ENCODE measurements at regions not wholly inside any gene's neighbourhood (a gene's known extent, or its start where the extent isn't known, plus 50 kb on each side); places are given as distances from the start of the nearest gene placed in this dataset.
"Not testable (repeated sequence)": the region's sequence is repeated elsewhere in the genome, so short reads cannot be mapped to it uniquely, and the experiment has no call there.

DNA sequence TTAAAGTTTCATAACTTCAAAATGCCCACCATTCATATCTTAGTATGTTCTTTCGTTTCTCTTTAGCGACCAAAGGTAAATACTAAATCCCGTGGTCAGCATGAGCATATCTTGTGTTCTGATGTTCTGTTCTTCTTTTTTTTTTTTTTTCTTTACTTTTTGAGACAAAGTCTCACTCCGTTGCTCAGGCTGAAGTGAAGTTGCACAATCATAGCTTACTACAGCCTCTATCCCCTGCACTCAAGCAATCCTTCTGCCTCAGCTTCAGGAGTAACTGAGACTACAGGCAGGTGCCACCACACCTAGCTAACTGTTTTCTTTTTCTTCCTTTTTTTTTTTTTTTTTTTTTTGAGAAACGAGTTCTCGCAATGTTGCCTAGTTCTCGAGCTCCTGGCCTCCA is 60.9 kb upstream of the ATP12A start:
- Histone ChIP-seq H3K4me1 (ENCODE audit: insufficient read depth, low read length, severe bottlenecking) (peaks cover 12% of the 10 kb centered on the region), H3K9ac (ENCODE audit: low read length) (no peak overlapping the region), H3K79me2 (ENCODE audit: insufficient read depth, low read length) (no peaks in the 10 kb centered on the region), H3K27ac (ENCODE audit: low read depth, low read length, poor library complexity, severe bottlenecking) (no peak overlapping the region), H3K9me3 (ENCODE audit: low read length) (no peaks in the 10 kb centered on the region), H3K36me3 (ENCODE audit: insufficient read depth, low read length) (no peaks in the 10 kb centered on the region), H2AFZ (ENCODE audit: low read length) (peak overlapping the region; percentile 21), H3K9me2 (ENCODE audit: low read depth, low read length) (no peaks in the 10 kb centered on the region), H3K27me3 (ENCODE audit: insufficient read depth, low read length) (no peaks in the 10 kb centered on the region), H3K4me3 (ENCODE audit: low read depth, low read length, poor library complexity, severe bottlenecking) (no peak overlapping the region), H3K4me2 (ENCODE audit: low read length) (no peak overlapping the region), H4K20me1 (ENCODE audit: insufficient read depth, low read length) (no peaks in the 10 kb centered on the region), H3F3A (ENCODE audit: insufficient read depth, low read length) (no peaks in the 10 kb centered on the region)
- no peak for TF ChIP-seq EZH2 (IDR thresholded peaks at IDR 0.05; ENCODE audit: borderline replicate concordance, low read length)
- TF ChIP-seq, protein P1, sequence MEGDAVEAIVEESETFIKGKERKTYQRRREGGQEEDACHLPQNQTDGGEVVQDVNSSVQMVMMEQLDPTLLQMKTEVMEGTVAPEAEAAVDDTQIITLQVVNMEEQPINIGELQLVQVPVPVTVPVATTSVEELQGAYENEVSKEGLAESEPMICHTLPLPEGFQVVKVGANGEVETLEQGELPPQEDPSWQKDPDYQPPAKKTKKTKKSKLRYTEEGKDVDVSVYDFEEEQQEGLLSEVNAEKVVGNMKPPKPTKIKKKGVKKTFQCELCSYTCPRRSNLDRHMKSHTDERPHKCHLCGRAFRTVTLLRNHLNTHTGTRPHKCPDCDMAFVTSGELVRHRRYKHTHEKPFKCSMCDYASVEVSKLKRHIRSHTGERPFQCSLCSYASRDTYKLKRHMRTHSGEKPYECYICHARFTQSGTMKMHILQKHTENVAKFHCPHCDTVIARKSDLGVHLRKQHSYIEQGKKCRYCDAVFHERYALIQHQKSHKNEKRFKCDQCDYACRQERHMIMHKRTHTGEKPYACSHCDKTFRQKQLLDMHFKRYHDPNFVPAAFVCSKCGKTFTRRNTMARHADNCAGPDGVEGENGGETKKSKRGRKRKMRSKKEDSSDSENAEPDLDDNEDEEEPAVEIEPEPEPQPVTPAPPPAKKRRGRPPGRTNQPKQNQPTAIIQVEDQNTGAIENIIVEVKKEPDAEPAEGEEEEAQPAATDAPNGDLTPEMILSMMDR (IDR thresholded peaks at IDR 0.05; ENCODE audit: low read length), result no peak

GRCh38 chr13:24622481-24623148 is 57.6 kb upstream of the ATP12A start:
- peaks cover 31% of the 10 kb centered on the region for H3K4me1 ChIP-seq (ENCODE audit: insufficient read depth, low read length, severe bottlenecking)
- not testable (repeated sequence) for H3K79me2 ChIP-seq (ENCODE audit: insufficient read depth, low read length); H3K27me3 ChIP-seq (ENCODE audit: insufficient read depth, low read length); H3K9me2 ChIP-seq (ENCODE audit: low read depth, low read length); H3K4me3 ChIP-seq (ENCODE audit: low read depth, low read length, poor library complexity, severe bottlenecking); H2AFZ ChIP-seq (ENCODE audit: low read length); H4K20me1 ChIP-seq (ENCODE audit: insufficient read depth, low read length); H3K27ac ChIP-seq (ENCODE audit: low read depth, low read length, poor library complexity, severe bottlenecking); H3K36me3 ChIP-seq (ENCODE audit: insufficient read depth, low read length); H3F3A ChIP-seq (ENCODE audit: insufficient read depth, low read length); H3K9ac ChIP-seq (ENCODE audit: low read length); H3K9me3 ChIP-seq (ENCODE audit: low read length); H3K4me2 ChIP-seq (ENCODE audit: low read length)

DNA sequence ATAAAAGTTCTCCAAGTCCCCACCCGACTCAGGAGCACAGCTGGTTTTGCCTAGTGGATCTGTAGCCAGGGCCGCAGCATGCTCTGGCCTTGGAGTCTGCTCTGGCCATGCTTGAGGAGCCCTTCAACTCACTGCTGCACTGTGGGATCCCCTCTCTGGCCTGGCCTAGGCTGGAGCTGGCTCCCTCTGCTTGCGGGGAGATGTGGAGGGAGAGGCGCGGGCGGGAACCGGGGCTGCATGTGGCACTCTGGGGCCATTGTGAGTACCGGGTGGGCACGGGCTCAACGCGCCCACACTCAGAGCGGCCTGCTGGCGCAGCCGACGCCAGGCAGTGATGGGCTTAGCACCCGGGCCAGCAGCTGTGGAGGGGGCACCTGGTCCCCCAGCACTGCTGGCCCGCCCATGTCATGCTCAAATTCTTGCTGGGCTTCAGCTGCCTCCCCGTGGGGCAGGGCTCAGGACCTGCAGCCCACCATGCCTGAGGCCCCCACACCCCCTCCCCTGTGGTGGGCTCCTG is 57.0 kb upstream of the ATP12A start:
- no peaks in the 10 kb centered on the region for H3F3A ChIP-seq (ENCODE audit: insufficient read depth, low read length)
- no peaks in the 10 kb centered on the region for H3K9me3 ChIP-seq (ENCODE audit: low read length)
- H4K20me1 ChIP-seq (ENCODE audit: insufficient read depth, low read length), result no peaks in the 10 kb centered on the region
- H3K4me3 ChIP-seq (ENCODE audit: low read depth, low read length, poor library complexity, severe bottlenecking), result no peak overlapping the region
- H3K4me1 ChIP-seq (ENCODE audit: insufficient read depth, low read length, severe bottlenecking), result peaks cover 29% of the 10 kb centered on the region
- no peak overlapping the region for H3K4me2 ChIP-seq (ENCODE audit: low read length)
- TF ChIP-seq, protein P1 (IDR thresholded peaks at IDR 0.05; ENCODE audit: low read length), result no peak
- no peak for TF ChIP-seq EZH2 (IDR thresholded peaks at IDR 0.05; ENCODE audit: borderline replicate concordance, low read length)
- H3K36me3 ChIP-seq (ENCODE audit: insufficient read depth, low read length), result no peaks in the 10 kb centered on the region
- H3K27ac ChIP-seq (ENCODE audit: low read depth, low read length, poor library complexity, severe bottlenecking), result no peak overlapping the region
- H3K79me2 ChIP-seq (ENCODE audit: insufficient read depth, low read length), result no peaks in the 10 kb centered on the region
- H3K27me3 ChIP-seq (ENCODE audit: insufficient read depth, low read length), result no peaks in the 10 kb centered on the region
- H3K9me2 ChIP-seq (ENCODE audit: low read depth, low read length), result no peaks in the 10 kb centered on the region
- no peak overlapping the region for H2AFZ ChIP-seq (ENCODE audit: low read length)
- H3K9ac ChIP-seq (ENCODE audit: low read length), result no peak overlapping the region

DNA sequence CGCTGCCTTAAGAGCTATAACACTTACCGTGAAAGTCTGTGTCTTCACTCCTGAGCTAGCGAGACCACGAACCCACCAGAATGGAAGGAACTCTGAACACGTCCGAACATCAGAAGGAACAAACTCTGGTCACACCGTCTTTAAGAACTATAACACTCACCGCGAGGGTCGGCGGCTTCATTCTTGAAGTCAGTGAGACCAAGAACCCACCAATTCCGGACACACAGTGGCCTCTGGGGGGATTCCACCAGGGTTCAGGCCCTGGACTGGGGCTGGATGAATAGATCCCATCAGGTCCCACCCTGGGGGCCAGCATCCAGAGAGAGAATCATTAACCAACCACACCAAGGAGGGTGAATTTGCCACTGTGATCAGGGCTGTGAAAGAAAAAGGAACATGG is 55.8 kb upstream of the ATP12A start:
- H3K9ac ChIP-seq (ENCODE audit: low read length), result no peak overlapping the region
- no peak overlapping the region for H3K27ac ChIP-seq (ENCODE audit: low read depth, low read length, poor library complexity, severe bottlenecking)
- no peaks in the 10 kb centered on the region for H3K79me2 ChIP-seq (ENCODE audit: insufficient read depth, low read length)
- TF ChIP-seq, protein P1 (IDR thresholded peaks at IDR 0.05; ENCODE audit: low read length), result no peak
- no peak for TF ChIP-seq EZH2 (IDR thresholded peaks at IDR 0.05; ENCODE audit: borderline replicate concordance, low read length)
- H3K4me1 ChIP-seq (ENCODE audit: insufficient read depth, low read length, severe bottlenecking), result peaks cover 19% of the 10 kb centered on the region
- no peaks in the 10 kb centered on the region for H4K20me1 ChIP-seq (ENCODE audit: insufficient read depth, low read length)
- H3K27me3 ChIP-seq (ENCODE audit: insufficient read depth, low read length), result no peaks in the 10 kb centered on the region
- H3K9me2 ChIP-seq (ENCODE audit: low read depth, low read length), result no peaks in the 10 kb centered on the region
- H2AFZ ChIP-seq (ENCODE audit: low read length), result no peak overlapping the region
- no peaks in the 10 kb centered on the region for H3K9me3 ChIP-seq (ENCODE audit: low read length)
- no peaks in the 10 kb centered on the region for H3K36me3 ChIP-seq (ENCODE audit: insufficient read depth, low read length)
- H3K4me2 ChIP-seq (ENCODE audit: low read length), result no peak overlapping the region
- H3F3A ChIP-seq (ENCODE audit: insufficient read depth, low read length), result no peaks in the 10 kb centered on the region
- H3K4me3 ChIP-seq (ENCODE audit: low read depth, low read length, poor library complexity, severe bottlenecking), result no peak overlapping the region
